Mesodermal cell (in vitro differentiated cells): ENCODE measurements at regions not wholly inside any gene's neighbourhood (a gene's known extent, or its start where the extent isn't known, plus 50 kb on each side); places are given as distances from the start of the nearest gene placed in this dataset.

ENCODE experiments used
- H3K27ac ChIP-seq: 2 replicates; pipeline ENCODE4 v1.7.0; 2013; ENCODE audit warnings: mild to moderate bottlenecking, low read depth, low read length, moderate library complexity; ENCODE audit not compliant: severe bottlenecking
- H3K36me3 ChIP-seq: 2 replicates; pipeline ENCODE4 v1.7.1; 2013; ENCODE audit warnings: mild to moderate bottlenecking, low read length, moderate library complexity; ENCODE audit not compliant: control insufficient read depth, insufficient read depth
- H3K4me1 ChIP-seq: one replicate; pipeline ENCODE4 v1.7.1; 2013; ENCODE audit warnings: mild to moderate bottlenecking, low read length; ENCODE audit not compliant: insufficient read depth, control insufficient read depth, poor library complexity, severe bottlenecking
- H3K4me3 ChIP-seq: 2 replicates; pipeline ENCODE4 v1.7.0; 2013; ENCODE audit warnings: low read length, control low read depth, mild to moderate bottlenecking; ENCODE audit not compliant: insufficient read depth, poor library complexity, severe bottlenecking; ENCODE audit errors: extremely low read depth
- H3K9me3 ChIP-seq: 2 replicates; pipeline ENCODE4 v1.7.1; 2013; ENCODE audit warnings: mild to moderate bottlenecking, low read length, moderate library complexity; ENCODE audit not compliant: control insufficient read depth
- WGBS, 2 experiments: methylation state at CpG; one replicate each; pipeline ENCODE4 v1.1.5; 2013; ENCODE audit warnings: missing lambda C conversion rate in 2 of 2; ENCODE audit not compliant: insufficient coverage in 2 of 2; 5-methylcytosine and 5-hydroxymethylcytosine counted together

- H3K9me3 ChIP-seq = no peaks in the 10 kb centered on the region
- H3K4me3 ChIP-seq = no peak overlapping the region
- peaks cover under 1% of the 10 kb centered on the region for H3K4me1 ChIP-seq
- H3K36me3 ChIP-seq = no peaks in the 10 kb centered on the region
- no peak overlapping the region for H3K27ac ChIP-seq
- whole genome bisulfite sequencing, 2 experiments = 82 to 85% methylated on average over 4 of the region's 6 CpGs
These were observed 185.6 kb upstream of the COPS8 start for GRCh38 chr2:236899950-236900640.

GRCh38 chr2:236901956-236902355 lies 183.7 kb upstream of the COPS8 start:
- no peak overlapping the region for H3K27ac ChIP-seq
- H3K4me3 ChIP-seq = no peak overlapping the region
- no peaks in the 10 kb centered on the region for H3K4me1 ChIP-seq
- H3K36me3 ChIP-seq = no peaks in the 10 kb centered on the region
- WGBS, 2 experiments = 84 to 89% methylated on average over 3 to 4 of the region's 4 CpGs
- no peaks in the 10 kb centered on the region for H3K9me3 ChIP-seq

GRCh38 chr2:236903978-236904377 lies 181.7 kb upstream of the COPS8 start:
- H3K4me1 ChIP-seq = no peaks in the 10 kb centered on the region
- no peak overlapping the region for H3K4me3 ChIP-seq
- no peak overlapping the region for H3K27ac ChIP-seq
- H3K9me3 ChIP-seq = no peaks in the 10 kb centered on the region
- H3K36me3 ChIP-seq = no peaks in the 10 kb centered on the region
- WGBS, 2 experiments = 88 to 95% methylated on average over 11 of the region's 11 CpGs

GRCh38 chr2:236904389-236905263 lies 181.1 kb upstream of the COPS8 start:
- Histone ChIP-seq H3K27ac (no peak overlapping the region), H3K36me3 (no peaks in the 10 kb centered on the region), H3K4me1 (no peaks in the 10 kb centered on the region), H3K4me3 (no peak overlapping the region), H3K9me3 (no peaks in the 10 kb centered on the region)
- 89 to 96% methylated on average over 8 to 11 of the region's 13 CpGs for WGBS, 2 experiments

- no peak overlapping the region for H3K27ac ChIP-seq
- no peaks in the 10 kb centered on the region for H3K4me1 ChIP-seq
- H3K4me3 ChIP-seq = no peak overlapping the region
- WGBS, 2 experiments = 79 to 95% methylated on average over 6 to 7 of the region's 8 CpGs
- H3K36me3 ChIP-seq = no peaks in the 10 kb centered on the region
- no peaks in the 10 kb centered on the region for H3K9me3 ChIP-seq
These were observed 179.7 kb upstream of the COPS8 start for GRCh38 chr2:236905976-236906375.

- WGBS, 2 experiments = 92 to 96% methylated on average over 14 to 15 of the region's 16 CpGs
- Histone ChIP-seq H3K4me3 (no peak overlapping the region), H3K36me3 (no peaks in the 10 kb centered on the region), H3K27ac (no peak overlapping the region), H3K9me3 (no peaks in the 10 kb centered on the region), H3K4me1 (no peaks in the 10 kb centered on the region)
These were observed 177.1 kb upstream of the COPS8 start for GRCh38 chr2:236908439-236909192.

- 81 to 94% methylated on average over 4 to 5 of the region's 7 CpGs for WGBS, 2 experiments
These were observed 176.5 kb upstream of the COPS8 start for GRCh38 chr2:236909193-236909504.

GRCh38 chr2:236909802-236910201 lies 175.9 kb upstream of the COPS8 start:
- H3K9me3 ChIP-seq = no peaks in the 10 kb centered on the region
- no peaks in the 10 kb centered on the region for H3K4me1 ChIP-seq
- 90 to 99% methylated on average over 2 to 5 of the region's 7 CpGs for WGBS, 2 experiments
- H3K4me3 ChIP-seq = no peak overlapping the region
- no peaks in the 10 kb centered on the region for H3K36me3 ChIP-seq
- no peak overlapping the region for H3K27ac ChIP-seq

More at GRCh38 chr2:236909193-236909504, 176.5 kb upstream of the COPS8 start:
- Histone ChIP-seq H3K4me3 (no peak overlapping the region), H3K9me3 (no peaks in the 10 kb centered on the region), H3K36me3 (no peaks in the 10 kb centered on the region), H3K27ac (no peak overlapping the region), H3K4me1 (no peaks in the 10 kb centered on the region)

GRCh38 chr2:236910781-236911495 lies 174.8 kb upstream of the COPS8 start:
- Histone ChIP-seq H3K4me1 (no peaks in the 10 kb centered on the region), H3K9me3 (no peaks in the 10 kb centered on the region), H3K36me3 (no peaks in the 10 kb centered on the region), H3K27ac (no peak overlapping the region), H3K4me3 (no peak overlapping the region)
- 92 to 100% methylated on average over 8 of the region's 14 CpGs for WGBS, 2 experiments

- Histone ChIP-seq H3K4me1 (no peaks in the 10 kb centered on the region), H3K4me3 (no peak overlapping the region), H3K36me3 (no peaks in the 10 kb centered on the region), H3K27ac (no peak overlapping the region), H3K9me3 (no peaks in the 10 kb centered on the region)
- 85 to 88% methylated on average over 12 to 13 of the region's 18 CpGs for WGBS, 2 experiments
These were observed 173.2 kb upstream of the COPS8 start for GRCh38 chr2:236912326-236913120.
